GM06990 (cell line): ENCODE measurements at regions not wholly inside any gene's neighbourhood (a gene's known extent, or its start where the extent isn't known, plus 50 kb on each side); places are given as distances from the start of the nearest gene placed in this dataset.

Source experiments
- DNase-seq: peaks from one replicate; pipeline ENCODE4 v3.0.0-alpha.2; 2011; ENCODE audit not compliant: insufficient read length; ENCODE audit errors: extremely low read depth
- H3K27me3 ChIP-seq: replicated peaks from 2 replicates; pipeline ENCODE4 v1.6.0; 2011; ENCODE audit warnings: low read length; ENCODE audit not compliant: control insufficient read depth, insufficient read depth
- H3K36me3 ChIP-seq: 2 replicates; pipeline ENCODE4 v1.5.1; 2011; ENCODE audit warnings: low read length; ENCODE audit not compliant: control insufficient read depth, insufficient read depth
- H3K4me3 ChIP-seq: replicated peaks from 2 replicates; pipeline ENCODE4 v1.5.1; 2011; ENCODE audit warnings: low read depth, mild to moderate bottlenecking, control low read depth, low read length
- TF ChIP-seq, protein P1 (sequence below): IDR thresholded peaks from 2 replicates; pipeline ENCODE4 v1.5.1; 2011; ENCODE audit warnings: low read length, control low read depth, mild to moderate bottlenecking, inconsistent platforms; ENCODE audit not compliant: insufficient read depth, poor library complexity, severe bottlenecking

GRCh38 chrX:98405376-98405775 is 1521.7 kb downstream of the RPA4 start:
- no peaks in the 10 kb centered on the region for H3K36me3 ChIP-seq
- TF ChIP-seq, protein P1, sequence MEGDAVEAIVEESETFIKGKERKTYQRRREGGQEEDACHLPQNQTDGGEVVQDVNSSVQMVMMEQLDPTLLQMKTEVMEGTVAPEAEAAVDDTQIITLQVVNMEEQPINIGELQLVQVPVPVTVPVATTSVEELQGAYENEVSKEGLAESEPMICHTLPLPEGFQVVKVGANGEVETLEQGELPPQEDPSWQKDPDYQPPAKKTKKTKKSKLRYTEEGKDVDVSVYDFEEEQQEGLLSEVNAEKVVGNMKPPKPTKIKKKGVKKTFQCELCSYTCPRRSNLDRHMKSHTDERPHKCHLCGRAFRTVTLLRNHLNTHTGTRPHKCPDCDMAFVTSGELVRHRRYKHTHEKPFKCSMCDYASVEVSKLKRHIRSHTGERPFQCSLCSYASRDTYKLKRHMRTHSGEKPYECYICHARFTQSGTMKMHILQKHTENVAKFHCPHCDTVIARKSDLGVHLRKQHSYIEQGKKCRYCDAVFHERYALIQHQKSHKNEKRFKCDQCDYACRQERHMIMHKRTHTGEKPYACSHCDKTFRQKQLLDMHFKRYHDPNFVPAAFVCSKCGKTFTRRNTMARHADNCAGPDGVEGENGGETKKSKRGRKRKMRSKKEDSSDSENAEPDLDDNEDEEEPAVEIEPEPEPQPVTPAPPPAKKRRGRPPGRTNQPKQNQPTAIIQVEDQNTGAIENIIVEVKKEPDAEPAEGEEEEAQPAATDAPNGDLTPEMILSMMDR, result no peak
- H3K27me3 ChIP-seq, result no peaks in the 10 kb centered on the region
- DNase-seq, result no peak
- no peak overlapping the region for H3K4me3 ChIP-seq

DNA sequence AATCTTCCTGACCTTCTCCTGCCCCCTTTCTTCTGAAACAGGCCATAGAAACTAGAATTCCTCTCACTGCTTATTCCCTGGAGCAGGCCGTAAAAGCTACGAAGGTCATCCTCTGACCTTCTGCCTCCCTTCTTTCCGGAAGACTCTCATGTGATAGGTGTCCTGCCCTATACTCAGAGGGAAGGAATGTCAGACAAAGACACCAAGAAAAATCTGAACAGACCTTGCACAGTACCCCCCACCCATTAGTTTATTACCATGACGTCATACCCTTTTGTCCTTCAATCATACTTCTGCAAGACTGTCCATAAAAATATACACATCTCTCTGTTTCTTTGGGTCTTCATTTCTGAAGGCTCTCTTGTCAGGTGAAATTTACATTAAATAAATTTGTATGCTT is 1523.9 kb downstream of the RPA4 start:
- H3K36me3 ChIP-seq, result no peaks in the 10 kb centered on the region
- no peaks in the 10 kb centered on the region for H3K27me3 ChIP-seq
- no peak overlapping the region for H3K4me3 ChIP-seq
- TF ChIP-seq, protein P1, result no peak
- DNase-seq, result no peak

- Histone ChIP-seq H3K36me3 (no peaks in the 10 kb centered on the region), H3K27me3 (no peaks in the 10 kb centered on the region), H3K4me3 (no peak overlapping the region)
- no peak for DNase-seq
- TF ChIP-seq, protein P1, result no peak
These were observed 1526.2 kb downstream of the RPA4 start for GRCh38 chrX:98409867-98410266.

- TF ChIP-seq, protein P1, result no peak
- no peaks in the 10 kb centered on the region for H3K27me3 ChIP-seq
- H3K4me3 ChIP-seq, result no peak overlapping the region
- DNase-seq, result no peak
- H3K36me3 ChIP-seq, result no peaks in the 10 kb centered on the region
These were observed 1528.3 kb downstream of the RPA4 start for GRCh38 chrX:98412058-98412457.

GRCh38 chrX:98422536-98422935 is 1538.8 kb downstream of the RPA4 start:
- Histone ChIP-seq H3K4me3 (no peak overlapping the region), H3K27me3 (no peaks in the 10 kb centered on the region), H3K36me3 (no peaks in the 10 kb centered on the region)
- no peak for DNase-seq
- TF ChIP-seq, protein P1, result no peak

GRCh38 chrX:98432413-98432812 is 1548.7 kb downstream of the RPA4 start:
- H3K27me3 ChIP-seq, result no peaks in the 10 kb centered on the region
- TF ChIP-seq, protein P1, result no peak
- no peak for DNase-seq
- no peaks in the 10 kb centered on the region for H3K36me3 ChIP-seq
- H3K4me3 ChIP-seq, result no peak overlapping the region
